Esophagus muscularis mucosa (tissue), 4 donors: ENCODE measurements at regions not wholly inside any gene's neighbourhood (a gene's known extent, or its start where the extent isn't known, plus 50 kb on each side); places are given as distances from the start of the nearest gene placed in this dataset.

Source experiments
- DNase-seq: peaks from one replicate; pipeline ENCODE4 v3.0.0-alpha.2; 2017; ENCODE audit errors: extremely low spot score
- H3K27ac ChIP-seq, 4 donors: fragments of 200-600 bp; sonication (generic); replicated peaks in 1 of 4; 1 replicate in 3 of 4; 2 replicates in 1 of 4; pipeline ENCODE4 v1.5.1; 2016 to 2019; ENCODE audit warnings: mild to moderate bottlenecking in 1 of 4
- H3K27me3 ChIP-seq, 4 donors: fragments of 200-600 bp; sonication (generic); one replicate each; pipeline versions ENCODE4 v1.5.1 to v1.6.0; 2016 to 2019
- H3K36me3 ChIP-seq, 4 donors: fragments of 200-600 bp; sonication (generic); one replicate each; pipeline ENCODE4 v1.5.1; 2016 to 2019
- H3K4me1 ChIP-seq, 4 donors: fragments of 200-600 bp; sonication (generic); one replicate each; pipeline ENCODE4 v1.5.1; 2016 to 2019
- H3K4me3 ChIP-seq, 4 donors: fragments of 200-600 bp; sonication (generic); 1 replicate in 2 of 4; 2 replicates in 2 of 4; pipeline ENCODE4 v1.5.1; 2016 to 2019; ENCODE audit warnings: mild to moderate bottlenecking in 4 of 4, moderate library complexity in 1 of 4
- H3K9me3 ChIP-seq, 4 donors: fragments of 200-600 bp; sonication (generic); 1 replicate in 3 of 4; 2 replicates in 1 of 4; pipeline ENCODE4 v1.5.1; 2016 to 2019
- CTCF ChIP-seq, 3 experiments: fragments of 200-600 bp in 2 of 3; fragments of 450-650 bp in 1 of 3; sonication (generic) in 2 of 3; IDR thresholded peaks; one replicate each; pipeline ENCODE4 v1.5.1; 2017 to 2019; ENCODE audit warnings: antibody characterized with exemption in 3 of 3, mild to moderate bottlenecking in 2 of 3, moderate library complexity in 1 of 3
- EP300 ChIP-seq: sonication (generic); formaldehyde crosslinking; IDR thresholded peaks from one replicate; pipeline ENCODE4 v1.6.1; 2017; ENCODE audit warnings: antibody characterized with exemption
- POLR2A ChIP-seq: fragments of 450-650 bp; IDR thresholded peaks from one replicate; pipeline ENCODE4 v1.6.1; 2017; ENCODE audit warnings: antibody characterized with exemption, moderate library complexity, mild to moderate bottlenecking, low read depth
- POLR2AphosphoS5 ChIP-seq, 2 donors: sonication (generic); formaldehyde crosslinking; IDR thresholded peaks; one replicate each; pipeline ENCODE4 v1.6.1; 2017; ENCODE audit warnings: antibody characterized with exemption in 2 of 2
- WGBS: methylation state at CpG from one replicate; pipeline ENCODE4 v1.1.5; 2018; 5-methylcytosine and 5-hydroxymethylcytosine counted together
- intact Hi-C: fragments of 100-400 bp; cut with DNase I; formaldehyde crosslinking; loops from one replicate; pipeline ENCODE4 v1.15.1; 2023

DNA sequence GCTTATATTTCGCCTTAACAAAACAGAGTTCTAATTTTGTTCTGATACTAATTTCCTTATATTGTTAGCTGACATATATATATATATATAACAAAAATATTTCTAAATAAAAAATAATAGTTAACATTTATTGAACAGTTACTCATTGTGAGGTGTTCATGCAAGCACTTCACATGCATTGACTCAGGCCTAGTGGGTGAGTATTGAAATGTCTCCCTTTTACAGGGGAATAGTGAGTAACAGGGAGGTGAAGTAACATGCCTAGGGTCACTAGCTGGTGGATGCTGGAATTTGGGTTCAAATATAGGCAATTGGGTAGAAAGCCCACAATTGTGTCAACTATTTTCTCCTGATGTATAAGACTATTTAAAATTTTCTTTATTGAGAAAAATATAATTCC, 102.6 kb upstream of the ZPLD1 start:
- no peak overlapping the region for H3K4me3 ChIP-seq
- no peaks in the 10 kb centered on the region for H3K4me1 ChIP-seq
- 92% methylated on average over 1 of the region's 1 CpG for WGBS
- intact Hi-C loops: no loop called here
- H3K27ac ChIP-seq: no peak overlapping the region
- no peaks in the 10 kb centered on the region for H3K36me3 ChIP-seq
- H3K9me3 ChIP-seq: no peaks in the 10 kb centered on the region
- no peak for DNase-seq
- TF ChIP-seq CTCF (IDR thresholded peaks at IDR 0.05) (no peak), POLR2A (no peak), EP300 (no peak), POLR2AphosphoS5 (IDR thresholded peaks at IDR 0.05) (no peak)
- H3K27me3 ChIP-seq: no peaks in the 10 kb centered on the region

DNA sequence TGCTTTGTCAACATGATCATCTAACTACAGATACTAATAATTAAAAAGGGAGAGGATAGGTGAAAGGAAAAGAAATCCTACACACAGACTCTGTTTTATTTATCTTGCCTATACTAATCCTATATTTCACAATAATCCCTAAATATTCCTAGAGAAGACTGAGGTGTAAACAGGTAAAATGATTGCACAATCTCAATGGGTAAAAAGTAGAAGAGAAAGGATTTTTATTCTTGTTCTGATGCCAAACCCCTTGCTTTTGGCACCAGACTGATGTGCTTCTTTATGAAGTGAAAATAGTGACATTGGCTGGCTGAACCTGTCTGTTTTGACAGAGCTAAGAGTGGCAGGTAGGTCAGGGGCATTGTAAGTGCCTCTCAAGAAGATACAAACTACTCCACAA, 101.9 kb upstream of the ZPLD1 start:
- Histone ChIP-seq H3K36me3 (no peaks in the 10 kb centered on the region), H3K4me1 (no peaks in the 10 kb centered on the region), H3K27me3 (no peaks in the 10 kb centered on the region), H3K4me3 (no peak overlapping the region), H3K27ac (no peak overlapping the region), H3K9me3 (no peaks in the 10 kb centered on the region)
- intact Hi-C loops: no loop called here
- TF ChIP-seq POLR2A (no peak), EP300 (no peak), CTCF (IDR thresholded peaks at IDR 0.05) (no peak), POLR2AphosphoS5 (IDR thresholded peaks at IDR 0.05) (no peak)
- no peak for DNase-seq

DNA sequence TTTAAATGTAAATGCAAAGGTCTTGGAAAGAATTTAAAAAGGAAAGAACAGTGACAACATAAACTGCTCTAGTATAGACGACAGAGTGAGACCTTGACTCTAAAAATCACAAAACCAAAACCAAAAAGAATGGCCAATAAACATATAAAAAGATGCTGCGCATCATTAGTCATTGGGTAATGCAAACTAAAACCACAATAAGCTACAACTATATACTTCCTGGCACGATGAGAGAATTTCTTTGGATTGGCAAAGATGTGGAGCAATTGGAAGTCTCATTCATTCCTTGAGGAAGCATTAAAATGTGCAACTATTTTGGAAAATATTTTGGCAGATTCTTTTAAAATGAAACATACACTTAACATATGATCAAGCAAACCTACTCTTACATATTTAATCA, 98.7 kb upstream of the ZPLD1 start:
- Histone ChIP-seq H3K4me1 (no peaks in the 10 kb centered on the region), H3K27ac (no peak overlapping the region), H3K27me3 (no peaks in the 10 kb centered on the region), H3K4me3 (no peak overlapping the region), H3K36me3 (no peaks in the 10 kb centered on the region), H3K9me3 (no peaks in the 10 kb centered on the region)
- WGBS: 74% methylated on average over 3 of the region's 3 CpGs
- no peak for DNase-seq
- intact Hi-C loops: no loop called here
- TF ChIP-seq POLR2AphosphoS5 (IDR thresholded peaks at IDR 0.05) (no peak), EP300 (no peak), POLR2A (no peak), CTCF (IDR thresholded peaks at IDR 0.05) (no peak)

DNA sequence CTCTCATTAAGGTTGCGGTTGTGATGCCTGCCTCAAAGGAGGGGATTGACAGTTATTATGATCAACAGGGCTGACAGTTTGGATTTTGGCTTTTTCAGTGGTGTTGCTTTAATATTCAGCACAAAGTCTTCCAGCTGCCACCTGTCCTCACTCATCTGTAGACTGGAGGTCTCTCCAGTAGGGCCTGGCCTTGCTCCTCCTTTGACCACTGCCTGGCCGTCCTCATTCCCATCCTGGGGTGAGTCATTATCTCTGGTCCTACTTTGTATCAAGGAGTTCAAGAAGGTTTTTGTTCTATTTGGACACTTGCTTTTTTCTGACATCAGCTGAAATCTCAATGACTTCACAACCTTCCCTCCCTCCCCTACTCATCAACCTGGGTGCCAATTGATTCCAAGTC, 95.1 kb upstream of the ZPLD1 start:
- TF ChIP-seq EP300 (no peak), POLR2A (no peak), CTCF (IDR thresholded peaks at IDR 0.05) (no peak), POLR2AphosphoS5 (IDR thresholded peaks at IDR 0.05) (no peak)
- Histone ChIP-seq H3K27me3 (no peaks in the 10 kb centered on the region), H3K36me3 (no peaks in the 10 kb centered on the region), H3K27ac (no peak overlapping the region), H3K4me1 (no peaks in the 10 kb centered on the region), H3K9me3 (no peaks in the 10 kb centered on the region), H3K4me3 (no peak overlapping the region)
- intact Hi-C loops: no loop called here
- WGBS: 92% methylated on average over 2 of the region's 2 CpGs
- DNase-seq: no peak

DNA sequence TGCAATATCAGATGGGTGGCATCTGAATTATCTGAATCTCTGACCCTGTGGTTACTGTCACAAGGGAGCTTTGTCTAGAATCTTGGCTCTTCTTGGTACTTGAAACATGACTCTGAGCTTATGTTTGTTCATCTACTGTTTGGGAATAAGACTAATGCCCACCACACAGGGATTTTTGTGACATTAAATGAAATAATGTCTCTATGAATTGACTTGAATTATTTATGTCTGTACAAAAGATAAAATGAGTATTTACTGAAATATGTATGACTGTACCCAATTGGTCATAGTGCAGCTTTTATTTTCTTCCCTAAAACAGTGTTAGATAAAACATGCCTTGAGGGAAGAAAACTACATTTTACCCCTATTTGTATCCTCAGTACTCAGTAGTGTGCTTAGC, 87.9 kb upstream of the ZPLD1 start:
- Histone ChIP-seq H3K9me3 (no peaks in the 10 kb centered on the region), H3K4me1 (no peaks in the 10 kb centered on the region), H3K27me3 (no peaks in the 10 kb centered on the region), H3K27ac (no peak overlapping the region), H3K36me3 (no peaks in the 10 kb centered on the region), H3K4me3 (no peak overlapping the region)
- intact Hi-C loops: no loop called here
- TF ChIP-seq POLR2AphosphoS5 (IDR thresholded peaks at IDR 0.05) (no peak), EP300 (no peak), CTCF (IDR thresholded peaks at IDR 0.05) (no peak), POLR2A (no peak)
- DNase-seq: no peak
